NCI-H146 (cell line): ENCODE measurements at regions not wholly inside any gene's neighbourhood (a gene's known extent, or its start where the extent isn't known, plus 50 kb on each side); places are given as distances from the start of the nearest gene placed in this dataset.
"Not testable (repeated sequence)": the region's sequence is repeated elsewhere in the genome, so short reads cannot be mapped to it uniquely, and the experiment has no call there.

ENCODE experiments used
- DNase-seq: peaks from one replicate; lab custom pipeline; 2025; lab: John Stamatoyannopoulos, UW

DNA sequence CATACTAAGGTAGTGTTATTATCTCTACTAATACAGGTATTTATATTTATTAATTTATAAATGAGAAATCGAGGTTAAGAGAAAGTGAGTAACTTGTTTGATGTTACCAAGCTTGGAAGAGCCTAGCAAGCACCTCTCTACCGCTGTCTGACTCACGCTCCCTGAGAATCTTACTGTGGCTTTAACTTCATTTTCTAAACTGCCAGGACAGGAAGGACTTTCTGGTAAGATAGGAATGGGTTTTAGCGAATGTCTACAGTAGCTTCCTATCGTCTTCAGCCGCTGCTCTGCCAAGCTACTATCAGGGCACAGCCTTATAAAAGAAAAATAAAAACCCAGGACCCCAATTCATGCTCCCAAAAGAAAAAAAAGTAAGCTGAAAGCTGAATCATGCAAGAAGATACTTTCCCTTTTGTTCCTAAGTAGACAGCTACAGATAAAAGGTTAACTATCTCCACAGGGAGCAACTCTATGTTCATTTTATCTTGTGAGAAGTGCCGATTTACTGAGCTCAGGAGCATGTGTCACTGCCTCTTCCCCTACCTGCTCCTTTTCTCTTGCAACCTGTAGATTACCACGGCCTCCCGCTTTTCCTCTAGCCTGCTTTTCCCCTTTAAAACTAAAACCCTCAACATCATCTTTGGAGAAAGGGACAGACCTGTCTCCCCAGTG lies 60.2 kb downstream of the THNSL1 start:
- peak; percentile 59 for DNase-seq

GRCh38 chr10:25078658-25079431 lies 62.4 kb downstream of the THNSL1 start:
- DNase-seq = no peak

- DNase-seq = peak; percentile 89
Measured at GRCh38 chr10:25080880-25081581, 64.6 kb downstream of the THNSL1 start.

DNA sequence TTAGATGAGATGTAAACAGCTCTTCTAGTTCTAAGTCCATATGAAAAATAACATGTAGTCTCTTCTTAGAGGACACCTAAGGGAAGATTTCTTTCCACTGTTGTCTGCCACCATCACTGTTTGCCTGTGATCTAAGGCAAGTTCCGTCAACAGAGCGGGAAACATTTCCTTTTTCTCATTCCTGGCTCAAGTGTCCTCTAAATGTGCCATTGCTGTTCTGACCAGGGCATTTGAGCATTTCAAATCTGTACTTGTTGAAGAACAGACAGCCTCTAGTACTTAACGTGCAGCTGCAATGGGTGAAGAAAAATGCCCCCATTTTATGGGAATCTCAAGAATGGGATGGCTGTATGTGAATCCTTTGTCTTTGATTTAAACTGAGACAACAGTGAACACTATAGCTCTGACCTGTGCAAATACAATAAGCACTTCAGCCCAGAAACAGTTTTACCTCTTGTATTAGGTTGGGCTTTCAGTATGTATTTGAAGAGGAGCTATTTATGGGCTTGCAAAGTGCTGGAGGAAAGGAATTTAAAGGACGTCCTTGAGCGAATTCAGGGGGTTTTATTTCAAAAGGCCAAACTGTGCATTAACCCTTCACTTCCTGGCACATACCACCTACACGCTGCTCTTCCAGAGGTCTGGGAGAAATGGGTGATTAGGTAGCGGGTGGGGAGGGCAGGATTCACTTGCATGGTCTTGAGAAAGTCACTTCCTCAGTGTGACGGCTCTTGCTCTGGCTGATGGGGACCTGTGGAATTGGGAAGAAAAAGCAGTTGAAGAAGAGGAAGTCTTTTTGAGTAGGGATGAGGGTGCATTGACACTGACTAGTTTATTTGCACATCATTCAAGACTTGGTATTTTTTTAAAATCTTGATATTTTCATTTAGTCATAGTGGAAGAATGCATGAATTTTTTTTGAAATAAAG lies 66.1 kb downstream of the THNSL1 start:
- peak; percentile 16 for DNase-seq

DNA sequence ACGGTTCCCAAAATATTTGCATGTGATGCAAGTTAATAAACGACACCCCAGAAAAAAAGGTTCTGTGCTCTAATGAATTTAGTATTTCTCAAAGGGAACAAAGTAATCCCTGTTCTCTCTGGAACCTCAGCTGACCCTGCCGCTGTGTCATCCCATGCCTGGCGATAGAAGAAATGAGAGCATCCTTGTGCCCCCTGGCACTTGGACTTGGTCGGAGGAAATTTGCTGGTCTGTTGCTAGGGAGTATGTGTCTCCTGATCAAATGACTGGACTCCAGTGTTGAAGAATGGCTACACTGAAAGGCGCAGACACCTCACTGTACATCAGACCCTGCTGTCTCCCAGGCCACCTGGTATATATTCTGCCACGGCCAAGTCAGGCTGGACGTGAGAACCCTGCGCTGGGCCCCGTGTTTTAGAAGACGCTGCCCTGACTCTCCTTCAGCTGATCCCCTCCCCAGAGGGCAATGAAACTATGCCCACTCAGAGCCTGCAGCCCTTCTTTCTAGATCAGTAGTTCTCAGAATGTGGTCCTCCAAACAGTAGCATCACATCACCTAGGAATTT lies 67.2 kb downstream of the THNSL1 start:
- no peak for DNase-seq

GRCh38 chr10:25084447-25084846 lies 68.0 kb downstream of the THNSL1 start:
- no peak for DNase-seq

DNA sequence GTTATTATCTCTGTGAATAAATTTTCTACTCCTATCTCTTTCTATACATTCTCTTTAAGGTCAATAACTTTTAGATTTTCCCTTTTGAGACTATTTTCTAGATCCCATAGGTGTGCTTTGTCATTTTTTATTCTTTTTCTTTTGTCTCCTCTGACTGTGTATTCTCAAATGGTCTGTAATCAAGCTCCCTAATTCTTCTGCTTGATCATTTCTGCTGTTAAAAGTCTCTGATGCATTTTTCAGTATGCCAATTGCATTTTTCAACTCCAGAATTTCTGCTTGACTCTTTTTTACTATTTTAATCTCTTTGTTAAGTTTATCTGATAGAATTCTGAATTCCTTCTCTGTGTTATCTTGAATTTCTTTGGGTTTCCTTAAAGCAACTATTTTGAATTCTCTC lies 78.2 kb downstream of the THNSL1 start:
- no peak for DNase-seq

- no peak for DNase-seq
Measured at GRCh38 chr10:25097669-25098411, 77.0 kb upstream of the GPR158 start.

DNA sequence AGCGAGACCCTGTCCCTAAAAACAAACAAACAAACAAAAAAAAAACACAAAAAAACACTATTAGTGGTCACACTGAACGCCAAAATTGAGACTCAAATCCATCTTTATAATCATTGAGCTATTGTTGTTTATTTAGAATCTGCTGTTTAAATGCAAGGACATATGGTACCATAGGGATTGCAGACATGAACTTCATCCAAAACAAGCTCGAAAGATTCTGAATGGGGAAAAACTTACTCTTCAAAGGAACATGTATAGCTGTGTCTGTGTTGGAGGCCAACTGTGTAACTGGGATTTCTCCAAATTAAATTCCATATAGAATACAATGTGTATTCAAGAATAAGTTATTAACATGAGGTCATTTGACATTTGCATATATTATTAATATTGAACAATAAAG lies 74.7 kb upstream of the GPR158 start:
- no peak for DNase-seq

DNA sequence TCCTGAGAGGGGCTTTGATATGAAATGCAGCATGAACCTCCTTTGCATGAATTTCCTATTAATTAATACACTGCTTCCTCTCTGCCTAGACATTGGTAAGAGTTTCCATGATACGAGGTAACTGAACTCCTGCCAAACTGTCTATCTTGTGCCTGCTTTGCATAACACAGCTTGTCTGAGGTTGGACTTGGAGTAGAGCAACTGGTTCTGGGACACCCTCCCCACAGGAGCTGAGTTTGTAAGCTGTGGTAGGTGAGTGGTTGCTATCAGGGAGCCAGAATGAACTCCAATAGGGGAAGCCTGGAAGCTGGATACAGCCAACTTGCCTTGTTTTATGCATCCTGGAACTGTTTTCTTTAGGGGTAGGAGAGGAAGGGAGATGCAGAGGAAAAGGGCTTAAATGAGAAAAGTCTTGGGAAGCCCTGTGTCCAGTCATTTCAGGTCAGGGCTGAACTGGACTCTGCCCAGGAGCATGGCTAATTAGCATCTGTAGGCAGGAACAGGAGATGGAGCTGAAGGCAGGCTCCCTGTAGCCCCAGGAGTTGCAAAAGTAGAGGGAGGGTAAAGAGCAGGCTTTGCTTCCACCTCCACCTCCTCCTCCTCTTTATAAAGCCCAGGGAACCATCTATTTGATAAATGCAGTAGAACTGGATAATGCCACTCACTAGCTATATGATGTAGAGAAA lies 73.2 kb upstream of the GPR158 start:
- DNase-seq = no peak

- DNase-seq = no peak
Measured at GRCh38 chr10:25102147-25102822, 72.5 kb upstream of the GPR158 start.

GRCh38 chr10:25103703-25104102 lies 71.1 kb upstream of the GPR158 start:
- DNase-seq = no peak

DNA sequence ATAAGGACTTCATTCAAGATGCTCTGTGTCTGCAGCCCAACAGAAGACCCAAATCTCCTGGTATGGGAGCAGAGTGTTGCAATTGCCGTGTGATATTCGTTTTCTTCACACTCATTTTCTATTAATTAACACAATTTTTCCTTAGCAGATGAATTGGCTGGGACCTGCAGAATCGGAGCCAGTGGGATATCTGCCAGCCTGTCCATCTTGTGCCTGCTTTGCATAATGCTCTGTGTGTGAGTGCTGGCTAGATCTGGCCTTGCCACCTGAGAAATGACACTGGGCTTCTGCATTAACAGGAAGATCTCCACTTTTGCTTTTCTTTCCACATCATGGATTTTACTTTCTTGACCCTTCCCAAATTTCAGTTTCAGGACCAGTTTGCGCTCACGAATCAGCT lies 70.4 kb upstream of the GPR158 start:
- DNase-seq = no peak

GRCh38 chr10:25105262-25105661 lies 69.5 kb upstream of the GPR158 start:
- no peak for DNase-seq

- DNase-seq = no peak
Measured at GRCh38 chr10:25105743-25106260, 69.0 kb upstream of the GPR158 start.

DNA sequence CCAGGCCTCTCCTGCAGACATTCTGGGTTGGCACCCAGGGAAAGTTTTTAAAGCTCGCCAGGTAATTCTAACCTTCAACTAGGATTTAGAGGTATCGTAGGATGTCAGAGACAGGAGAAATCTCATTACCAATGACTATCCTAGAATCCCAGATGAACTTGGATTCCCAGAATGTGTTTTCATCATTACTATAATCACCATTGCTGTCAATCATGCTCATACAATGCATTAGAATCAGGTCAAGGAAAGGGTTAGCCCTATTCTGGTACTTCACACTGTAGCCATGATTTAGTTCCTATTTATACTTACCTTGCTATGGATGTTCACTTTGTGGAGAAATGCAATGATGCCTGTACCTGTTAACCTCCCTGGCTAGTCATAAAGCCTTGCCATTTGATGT lies 67.0 kb upstream of the GPR158 start:
- DNase-seq = no peak

DNA sequence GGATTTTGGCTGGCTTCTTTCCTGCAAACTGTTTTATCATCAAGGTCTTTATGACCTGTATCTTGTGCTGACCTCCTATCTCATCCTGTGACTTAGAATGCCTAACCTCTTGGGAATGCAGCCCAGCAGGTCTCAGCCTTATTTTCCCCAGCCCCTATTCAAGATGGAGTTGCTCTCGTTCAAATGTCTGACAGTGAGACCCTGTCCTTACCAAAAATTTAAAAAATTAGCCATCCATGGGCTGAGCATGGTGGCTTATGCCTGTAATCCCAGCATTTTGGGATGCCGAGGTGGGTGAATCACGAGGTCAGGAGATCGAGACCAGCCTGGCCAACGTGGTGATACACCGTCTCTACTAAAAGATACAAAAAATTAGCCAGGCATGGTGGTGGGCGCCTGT lies 64.9 kb upstream of the GPR158 start:
- not testable (repeated sequence) for DNase-seq

DNA sequence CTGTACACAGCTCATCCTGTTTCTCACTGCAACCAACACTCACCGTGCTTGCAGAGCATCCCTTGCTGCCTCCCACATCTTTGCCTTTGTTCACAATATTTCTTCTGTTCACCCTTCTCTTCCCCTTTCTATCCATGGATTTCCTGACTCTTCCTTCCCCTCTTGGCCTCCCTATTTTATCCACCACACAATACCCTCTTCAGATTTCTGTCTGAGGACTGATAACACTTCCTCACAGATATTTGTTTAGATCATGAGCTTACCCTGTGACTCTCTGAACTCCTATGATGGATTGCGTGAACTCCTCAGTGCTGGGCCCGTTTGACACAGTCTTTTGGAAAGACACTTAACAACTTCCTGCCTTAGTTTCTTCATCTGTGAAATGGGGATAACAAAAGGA lies 62.8 kb upstream of the GPR158 start:
- no peak for DNase-seq
